ENCODE measurements at regions not wholly inside any gene's neighbourhood (a gene's known extent, or its start where the extent isn't known, plus 50 kb on each side); places are given as distances from the start of the nearest gene placed in this dataset.

- H3K27me3 ChIP-seq (replicated peaks in 1 of 2; ENCODE audit: control insufficient read depth in 2 of 2, extremely low read depth in 1 of 2, insufficient read depth in 2 of 2, low read length in 1 of 2) = no peaks in the 10 kb centered on the region
- ChIA-PET POLR2A (no interaction called here), CTCF (no interaction called here)
- H3K36me3 Mint-ChIP-seq = no peaks in the 10 kb centered on the region
- no peaks in the 10 kb centered on the region for H3K9me3 ChIP-seq
- H3K27ac ChIP-seq (ENCODE audit: low read length) = no peak overlapping the region
- H3K4me3 ChIP-seq (ENCODE audit: control insufficient read depth in 1 of 2, extremely low read depth in 1 of 2, low read length in 1 of 2) = no peak overlapping the region
- H3K4me3 Mint-ChIP-seq = no peak overlapping the region
- 100% methylated on average over 1 of the region's 2 CpGs for WGBS (ENCODE audit: insufficient coverage)
- peaks cover 5 to 16% (median 6%) of the 10 kb centered on the region in 3 donors for H3K9me3 Mint-ChIP-seq
- ATAC-seq (replicated peaks in 1 of 4) = no peak
- no peak overlapping the region for H3K27ac Mint-ChIP-seq
- no peak for DNase-seq
- H3K27me3 Mint-ChIP-seq = no peaks in the 10 kb centered on the region
- H3K4me1 Mint-ChIP-seq = no peaks in the 10 kb centered on the region
- H3K36me3 ChIP-seq (ENCODE audit: control insufficient read depth in 2 of 2, extremely low read depth in 1 of 2, insufficient read depth in 1 of 2, low read length in 1 of 2) = no peaks in the 10 kb centered on the region
- no peaks in the 10 kb centered on the region for H3K4me1 ChIP-seq (ENCODE audit: control insufficient read depth in 1 of 2, extremely low read depth in 1 of 2, insufficient read depth in 2 of 2, low read length in 2 of 2)
These were observed 1612.6 kb upstream of the CELF4 start for GRCh38 chr18:39178166-39178565.

- H3K4me1 ChIP-seq (ENCODE audit: control insufficient read depth in 1 of 2, extremely low read depth in 1 of 2, insufficient read depth in 2 of 2, low read length in 2 of 2) = no peaks in the 10 kb centered on the region
- POLR2A ChIA-PET = no interaction called here
- no peak overlapping the region for H3K4me3 Mint-ChIP-seq
- peaks cover 4 to 15% (median 5%) of the 10 kb centered on the region in 3 donors for H3K9me3 Mint-ChIP-seq
- H3K27me3 ChIP-seq (replicated peaks in 1 of 2; ENCODE audit: control insufficient read depth in 2 of 2, extremely low read depth in 1 of 2, insufficient read depth in 2 of 2, low read length in 1 of 2) = no peaks in the 10 kb centered on the region
- WGBS (ENCODE audit: insufficient coverage) = 40% methylated on average over 1 of the region's 4 CpGs
- CTCF ChIA-PET = no interaction called here
- no peak for ATAC-seq (replicated peaks in 1 of 4)
- no peaks in the 10 kb centered on the region for H3K36me3 Mint-ChIP-seq
- no peaks in the 10 kb centered on the region for H3K27me3 Mint-ChIP-seq
- no peak for DNase-seq
- H3K4me1 Mint-ChIP-seq = no peaks in the 10 kb centered on the region
- no peak overlapping the region for H3K4me3 ChIP-seq (ENCODE audit: control insufficient read depth in 1 of 2, extremely low read depth in 1 of 2, low read length in 1 of 2)
- no peak overlapping the region for H3K27ac ChIP-seq (ENCODE audit: low read length)
- no peak overlapping the region for H3K27ac Mint-ChIP-seq
- H3K9me3 ChIP-seq = no peaks in the 10 kb centered on the region
- H3K36me3 ChIP-seq (ENCODE audit: control insufficient read depth in 2 of 2, extremely low read depth in 1 of 2, insufficient read depth in 1 of 2, low read length in 1 of 2) = no peaks in the 10 kb centered on the region
These were observed 1607.3 kb upstream of the CELF4 start for GRCh38 chr18:39172695-39173421.

GRCh38 chr18:39168723-39169122 lies 1603.1 kb upstream of the CELF4 start:
- Histone ChIP-seq H3K4me3 (ENCODE audit: control insufficient read depth in 1 of 2, extremely low read depth in 1 of 2, low read length in 1 of 2) (no peak overlapping the region), H3K27ac (ENCODE audit: low read length) (no peak overlapping the region), H3K9me3 (no peaks in the 10 kb centered on the region), H3K36me3 (ENCODE audit: control insufficient read depth in 2 of 2, extremely low read depth in 1 of 2, insufficient read depth in 1 of 2, low read length in 1 of 2) (no peaks in the 10 kb centered on the region), H3K27me3 (replicated peaks in 1 of 2; ENCODE audit: control insufficient read depth in 2 of 2, extremely low read depth in 1 of 2, insufficient read depth in 2 of 2, low read length in 1 of 2) (no peaks in the 10 kb centered on the region), H3K4me1 (ENCODE audit: control insufficient read depth in 1 of 2, extremely low read depth in 1 of 2, insufficient read depth in 2 of 2, low read length in 2 of 2) (no peaks in the 10 kb centered on the region)
- no peak overlapping the region for H3K4me3 Mint-ChIP-seq
- no peak overlapping the region for H3K27ac Mint-ChIP-seq
- H3K27me3 Mint-ChIP-seq = no peaks in the 10 kb centered on the region
- H3K9me3 Mint-ChIP-seq = peaks cover 0 to 17% (median 3%) of the 10 kb centered on the region in 3 donors
- ChIA-PET POLR2A (interaction anchor here in 1 of 2 donors (0.5 kb wide), 1 partner anchor 11 kb away, joined by 3 read pairs; no protein-coding TSS in a partner anchor), CTCF (no interaction called here)
- WGBS (ENCODE audit: insufficient coverage) = 33% methylated on average over 1 of the region's 1 CpG
- ATAC-seq (replicated peaks in 1 of 4) (no peak), DNase-seq (no peak)
- no peaks in the 10 kb centered on the region for H3K36me3 Mint-ChIP-seq
- H3K4me1 Mint-ChIP-seq = no peaks in the 10 kb centered on the region

GRCh38 chr18:39167990-39168389 lies 1602.4 kb upstream of the CELF4 start:
- no peak for DNase-seq
- no peak overlapping the region for H3K27ac Mint-ChIP-seq
- H3K27me3 ChIP-seq (replicated peaks in 1 of 2; ENCODE audit: control insufficient read depth in 2 of 2, extremely low read depth in 1 of 2, insufficient read depth in 2 of 2, low read length in 1 of 2) = no peaks in the 10 kb centered on the region
- no peak overlapping the region for H3K4me3 Mint-ChIP-seq
- H3K27ac ChIP-seq (ENCODE audit: low read length) = no peak overlapping the region
- H3K4me1 ChIP-seq (ENCODE audit: control insufficient read depth in 1 of 2, extremely low read depth in 1 of 2, insufficient read depth in 2 of 2, low read length in 2 of 2) = no peaks in the 10 kb centered on the region
- ChIA-PET POLR2A (no interaction called here), CTCF (no interaction called here)
- H3K4me1 Mint-ChIP-seq = no peaks in the 10 kb centered on the region
- no peaks in the 10 kb centered on the region for H3K9me3 ChIP-seq
- H3K4me3 ChIP-seq (ENCODE audit: control insufficient read depth in 1 of 2, extremely low read depth in 1 of 2, low read length in 1 of 2) = no peak overlapping the region
- ATAC-seq (replicated peaks in 1 of 4) = no peak
- WGBS (ENCODE audit: insufficient coverage) = 88% methylated on average over 2 of the region's 2 CpGs
- H3K36me3 ChIP-seq (ENCODE audit: control insufficient read depth in 2 of 2, extremely low read depth in 1 of 2, insufficient read depth in 1 of 2, low read length in 1 of 2) = no peaks in the 10 kb centered on the region
- peaks cover 0 to 17% (median 3%) of the 10 kb centered on the region in 3 donors for H3K9me3 Mint-ChIP-seq
- no peaks in the 10 kb centered on the region for H3K36me3 Mint-ChIP-seq
- H3K27me3 Mint-ChIP-seq = no peaks in the 10 kb centered on the region

GRCh38 chr18:39166776-39167175 lies 1601.2 kb upstream of the CELF4 start:
- Histone ChIP-seq H3K27me3 (replicated peaks in 1 of 2; ENCODE audit: control insufficient read depth in 2 of 2, extremely low read depth in 1 of 2, insufficient read depth in 2 of 2, low read length in 1 of 2) (no peaks in the 10 kb centered on the region), H3K27ac (ENCODE audit: low read length) (no peak overlapping the region), H3K4me1 (ENCODE audit: control insufficient read depth in 1 of 2, extremely low read depth in 1 of 2, insufficient read depth in 2 of 2, low read length in 2 of 2) (no peaks in the 10 kb centered on the region), H3K9me3 (no peaks in the 10 kb centered on the region), H3K4me3 (ENCODE audit: control insufficient read depth in 1 of 2, extremely low read depth in 1 of 2, low read length in 1 of 2) (no peak overlapping the region), H3K36me3 (ENCODE audit: control insufficient read depth in 2 of 2, extremely low read depth in 1 of 2, insufficient read depth in 1 of 2, low read length in 1 of 2) (no peaks in the 10 kb centered on the region)
- ATAC-seq (replicated peaks in 1 of 4) = no peak
- H3K4me3 Mint-ChIP-seq = no peak overlapping the region
- H3K9me3 Mint-ChIP-seq = peaks cover 0 to 17% (median 3%) of the 10 kb centered on the region in 3 donors
- DNase-seq = no peak
- H3K27me3 Mint-ChIP-seq = no peaks in the 10 kb centered on the region
- no peaks in the 10 kb centered on the region for H3K4me1 Mint-ChIP-seq
- H3K36me3 Mint-ChIP-seq = no peaks in the 10 kb centered on the region
- ChIA-PET POLR2A (no interaction called here), CTCF (no interaction called here)
- H3K27ac Mint-ChIP-seq = no peak overlapping the region

GRCh38 chr18:39162013-39162827 lies 1596.6 kb upstream of the CELF4 start:
- Histone ChIP-seq H3K36me3 (ENCODE audit: control insufficient read depth in 2 of 2, extremely low read depth in 1 of 2, insufficient read depth in 1 of 2, low read length in 1 of 2) (no peaks in the 10 kb centered on the region), H3K4me1 (ENCODE audit: control insufficient read depth in 1 of 2, extremely low read depth in 1 of 2, insufficient read depth in 2 of 2, low read length in 2 of 2) (no peaks in the 10 kb centered on the region), H3K4me3 (ENCODE audit: control insufficient read depth in 1 of 2, extremely low read depth in 1 of 2, low read length in 1 of 2) (no peak overlapping the region), H3K27me3 (replicated peaks in 1 of 2; ENCODE audit: control insufficient read depth in 2 of 2, extremely low read depth in 1 of 2, insufficient read depth in 2 of 2, low read length in 1 of 2) (no peaks in the 10 kb centered on the region), H3K9me3 (no peaks in the 10 kb centered on the region), H3K27ac (ENCODE audit: low read length) (no peak overlapping the region)
- Mint-ChIP-seq H3K4me1 (no peaks in the 10 kb centered on the region), H3K27ac (no peak overlapping the region), H3K36me3 (no peaks in the 10 kb centered on the region), H3K9me3 (peaks cover 5 to 13% (median 7%) of the 10 kb centered on the region in 3 donors), H3K27me3 (no peaks in the 10 kb centered on the region), H3K4me3 (no peak overlapping the region)
- DNase-seq (no peak), ATAC-seq (replicated peaks in 1 of 4) (no peak)
- ChIA-PET POLR2A (no interaction called here), CTCF (no interaction called here)
- WGBS (ENCODE audit: insufficient coverage) = 90% methylated on average over 2 of the region's 11 CpGs

All from T-cell (primary cell).